Endothelial cell of hepatic sinusoid (primary cell): ENCODE measurements at regions not wholly inside any gene's neighbourhood (a gene's known extent, or its start where the extent isn't known, plus 50 kb on each side); places are given as distances from the start of the nearest gene placed in this dataset.

ENCODE experiments used
- in situ Hi-C: cut with HindIII; loops from 2 replicates; pipeline ENCODE4 v1.10.0; 2017; ENCODE audit warnings: low sequenced_read_pairs

DNA sequence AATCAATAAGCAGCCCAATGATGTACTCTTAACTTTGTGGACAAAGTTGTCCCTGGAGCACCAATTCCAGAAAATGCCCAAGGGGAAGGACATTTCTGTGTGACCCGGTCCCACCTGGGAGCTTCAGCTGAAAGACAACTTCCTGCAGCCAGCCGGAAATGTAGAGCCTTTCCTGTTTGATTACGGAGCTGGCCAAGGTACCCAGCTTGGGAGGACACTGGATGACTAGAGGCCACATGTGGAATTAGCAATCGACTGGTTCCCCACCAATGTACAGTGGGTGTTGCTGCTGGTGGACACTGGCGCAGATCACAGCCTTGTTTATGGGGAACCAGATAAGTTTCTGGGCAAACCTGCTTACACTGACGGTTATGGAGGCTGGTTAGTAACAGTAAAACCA lies 53.0 kb upstream of the ZC3H15 start:
- in situ Hi-C loops = no loop called here

DNA sequence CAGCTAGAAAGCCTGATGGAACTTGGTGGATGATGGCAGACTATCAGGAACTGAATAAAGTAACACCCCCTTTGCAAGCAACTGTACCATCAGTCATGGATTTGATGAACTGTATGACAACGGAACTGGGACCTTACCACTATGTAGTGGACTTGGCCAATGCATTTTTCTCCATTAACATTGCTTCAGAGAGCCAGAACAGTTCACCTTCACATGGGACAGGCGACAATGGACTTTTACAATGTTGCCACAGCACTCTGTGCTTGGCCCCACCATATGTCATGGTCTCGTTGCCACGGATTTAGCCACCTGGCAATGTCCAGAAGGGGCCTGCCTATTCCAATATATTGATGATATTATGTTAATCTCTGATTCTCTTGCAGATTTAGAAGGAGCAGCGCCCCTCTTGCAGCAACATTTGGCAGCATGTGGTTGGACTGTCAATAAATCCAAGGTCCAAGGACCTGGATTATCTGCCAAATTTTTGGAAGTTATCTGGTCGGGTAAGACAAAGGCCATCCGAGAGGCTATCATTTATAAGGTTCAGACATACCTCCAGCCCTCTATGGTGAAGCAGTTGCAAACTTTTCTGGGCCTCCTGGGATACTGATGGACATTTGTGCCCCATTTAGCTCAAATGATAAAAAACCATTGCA lies 52.2 kb upstream of the ZC3H15 start:
- in situ Hi-C loops = no loop called here
